Tibial nerve (tissue), 4 donors: ENCODE measurements at regions not wholly inside any gene's neighbourhood (a gene's known extent, or its start where the extent isn't known, plus 50 kb on each side); places are given as distances from the start of the nearest gene placed in this dataset.

Experiments used
- CTCF ChIP-seq, 5 experiments: fragments of 200-600 bp in 3 of 5; fragments of 450-650 bp in 2 of 5; sonication (generic) in 3 of 5; IDR thresholded peaks; one replicate each; pipeline ENCODE4 v1.5.1; 2016 to 2019; ENCODE audit warnings: antibody characterized with exemption in 5 of 5, mild to moderate bottlenecking in 3 of 5, moderate library complexity in 2 of 5
- EP300 ChIP-seq, 2 donors: sonication (generic); formaldehyde crosslinking; IDR thresholded peaks; one replicate each; pipeline ENCODE4 v1.6.1; 2017; ENCODE audit warnings: antibody characterized with exemption in 2 of 2, mild to moderate bottlenecking in 1 of 2
- POLR2A ChIP-seq, 2 donors: fragments of 450-650 bp; IDR thresholded peaks; one replicate each; pipeline ENCODE4 v1.6.1; 2017; ENCODE audit warnings: antibody characterized with exemption in 2 of 2, mild to moderate bottlenecking in 2 of 2, moderate library complexity in 2 of 2

DNA sequence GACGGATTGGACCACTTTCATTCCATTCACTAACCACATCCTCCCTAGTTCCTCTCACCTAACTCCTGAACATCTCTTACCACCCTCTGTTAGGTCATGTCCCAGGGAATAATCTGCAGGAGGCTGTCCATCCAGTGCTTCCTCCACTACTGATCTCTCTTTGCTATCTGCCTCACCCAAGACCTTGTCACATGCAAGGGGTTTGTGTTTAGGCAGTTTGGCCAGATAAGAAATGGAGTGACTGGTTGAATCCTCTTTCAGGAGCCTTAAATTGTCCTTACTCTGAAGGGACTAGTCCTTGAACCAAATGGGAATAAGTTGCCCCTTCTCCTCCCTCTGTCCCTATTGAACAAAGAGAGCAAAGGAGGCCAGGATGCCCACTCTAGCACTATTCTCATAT is 249.2 kb upstream of the BTG1 start:
- no peak for TF ChIP-seq CTCF (IDR thresholded peaks at IDR 0.05)
- no peak for TF ChIP-seq EP300 (IDR thresholded peaks at IDR 0.05)
- no peak for TF ChIP-seq POLR2A (IDR thresholded peaks at IDR 0.05)
